ENCODE measurements at regions not wholly inside any gene's neighbourhood (a gene's known extent, or its start where the extent isn't known, plus 50 kb on each side); places are given as distances from the start of the nearest gene placed in this dataset.

DNA sequence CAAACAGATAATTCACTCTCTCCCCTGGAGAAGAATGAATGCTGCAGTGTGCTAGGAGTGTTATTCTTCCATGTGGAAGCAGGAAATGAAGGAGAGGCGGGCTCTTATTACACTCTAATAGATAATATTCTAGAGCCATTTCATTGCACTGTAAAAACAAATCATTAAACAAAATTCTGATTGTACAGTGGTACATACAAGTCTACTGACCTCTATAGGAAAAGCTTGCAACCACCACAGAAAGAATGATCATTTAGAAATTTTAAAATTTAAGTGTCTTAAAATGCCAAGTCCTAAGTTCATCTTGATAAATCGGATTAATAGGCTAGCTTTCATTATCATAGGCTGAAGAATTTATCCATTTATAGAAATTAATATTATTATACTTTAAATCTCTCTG lies 960.3 kb upstream of the LRRN3 start:
- Histone ChIP-seq H2AFZ (ENCODE audit: low read length) (no peak overlapping the region), H3K36me3 (ENCODE audit: low read depth, low read length) (no peaks in the 10 kb centered on the region), H3K4me3 (ENCODE audit: low read length) (no peak overlapping the region), H3K27me3 (ENCODE audit: low read length) (no peaks in the 10 kb centered on the region), H3K9me2 (replicated peaks; ENCODE audit: low read length) (no peaks in the 10 kb centered on the region), H3K79me2 (ENCODE audit: low read length) (no peaks in the 10 kb centered on the region), H3K4me1 (ENCODE audit: insufficient read depth, low read length) (no peaks in the 10 kb centered on the region), H3K4me2 (ENCODE audit: low read length) (no peak overlapping the region), H3K9ac (ENCODE audit: low read length) (no peak overlapping the region), H3K27ac (ENCODE audit: low read length) (no peak overlapping the region), H4K20me1 (ENCODE audit: low read length) (no peaks in the 10 kb centered on the region), H3K9me3 (ENCODE audit: low read length) (no peaks in the 10 kb centered on the region), H3F3A (ENCODE audit: low read length, unreplicated experiment) (no peaks in the 10 kb centered on the region)
- peak; percentile 20 for DNase-seq
- BruUV-seq (replicated peaks), result no TSS peak
- intact Hi-C loops (cut with micrococcal nuclease), result loop anchor here (1.0 kb wide), 2 partner anchors 40 to 286 kb away; no protein-coding TSS in a partner anchor
- ChIA-PET CTCF (no interaction called here), POLR2A (ENCODE audit: unreplicated experiment) (no interaction called here)
- ATAC-seq, result peak; percentile 64
- TF ChIP-seq, protein P1, sequence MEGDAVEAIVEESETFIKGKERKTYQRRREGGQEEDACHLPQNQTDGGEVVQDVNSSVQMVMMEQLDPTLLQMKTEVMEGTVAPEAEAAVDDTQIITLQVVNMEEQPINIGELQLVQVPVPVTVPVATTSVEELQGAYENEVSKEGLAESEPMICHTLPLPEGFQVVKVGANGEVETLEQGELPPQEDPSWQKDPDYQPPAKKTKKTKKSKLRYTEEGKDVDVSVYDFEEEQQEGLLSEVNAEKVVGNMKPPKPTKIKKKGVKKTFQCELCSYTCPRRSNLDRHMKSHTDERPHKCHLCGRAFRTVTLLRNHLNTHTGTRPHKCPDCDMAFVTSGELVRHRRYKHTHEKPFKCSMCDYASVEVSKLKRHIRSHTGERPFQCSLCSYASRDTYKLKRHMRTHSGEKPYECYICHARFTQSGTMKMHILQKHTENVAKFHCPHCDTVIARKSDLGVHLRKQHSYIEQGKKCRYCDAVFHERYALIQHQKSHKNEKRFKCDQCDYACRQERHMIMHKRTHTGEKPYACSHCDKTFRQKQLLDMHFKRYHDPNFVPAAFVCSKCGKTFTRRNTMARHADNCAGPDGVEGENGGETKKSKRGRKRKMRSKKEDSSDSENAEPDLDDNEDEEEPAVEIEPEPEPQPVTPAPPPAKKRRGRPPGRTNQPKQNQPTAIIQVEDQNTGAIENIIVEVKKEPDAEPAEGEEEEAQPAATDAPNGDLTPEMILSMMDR (conservative IDR thresholded peaks at IDR 0.05; ENCODE audit: low read depth, low read length), result peak; percentile 47
- TF ChIP-seq EZH2phosphoT487 (IDR thresholded peaks at IDR 0.05; ENCODE audit: borderline replicate concordance, low read length), result no peak
- TF ChIP-seq EZH2 (IDR thresholded peaks at IDR 0.05; ENCODE audit: low read length, unreplicated experiment), result no peak

DNA sequence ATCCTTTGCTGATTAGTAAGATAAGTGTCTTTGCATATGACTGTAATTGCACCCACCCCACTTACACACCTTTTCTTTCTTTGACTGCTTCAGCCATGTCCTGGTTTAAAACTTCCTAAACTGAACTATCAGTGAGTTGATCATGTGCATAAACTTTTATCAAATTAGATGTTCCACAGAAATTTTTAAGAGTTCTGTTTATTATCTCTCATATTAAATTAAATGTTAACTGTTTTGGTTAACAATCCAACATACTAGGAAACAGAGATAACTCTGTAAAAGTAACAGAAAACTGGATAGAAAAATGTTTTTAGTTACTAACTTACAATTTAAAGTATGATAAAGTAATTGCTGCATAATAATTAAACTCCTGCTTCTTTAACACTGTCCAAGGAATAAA lies 959.6 kb upstream of the LRRN3 start:
- Histone ChIP-seq H3K9ac (ENCODE audit: low read length) (no peak overlapping the region), H3K9me2 (replicated peaks; ENCODE audit: low read length) (no peaks in the 10 kb centered on the region), H3K27ac (ENCODE audit: low read length) (no peak overlapping the region), H2AFZ (ENCODE audit: low read length) (no peak overlapping the region), H3K79me2 (ENCODE audit: low read length) (no peaks in the 10 kb centered on the region), H3K4me2 (ENCODE audit: low read length) (no peak overlapping the region), H3K27me3 (ENCODE audit: low read length) (no peaks in the 10 kb centered on the region), H3K36me3 (ENCODE audit: low read depth, low read length) (no peaks in the 10 kb centered on the region), H4K20me1 (ENCODE audit: low read length) (no peaks in the 10 kb centered on the region), H3K4me1 (ENCODE audit: insufficient read depth, low read length) (no peaks in the 10 kb centered on the region), H3K4me3 (ENCODE audit: low read length) (no peak overlapping the region), H3F3A (ENCODE audit: low read length, unreplicated experiment) (no peaks in the 10 kb centered on the region), H3K9me3 (ENCODE audit: low read length) (no peaks in the 10 kb centered on the region)
- intact Hi-C loops (cut with micrococcal nuclease), result no loop called here
- DNase-seq (no peak), ATAC-seq (no peak)
- BruUV-seq (replicated peaks), result no TSS peak
- ChIA-PET CTCF (no interaction called here), POLR2A (ENCODE audit: unreplicated experiment) (no interaction called here)
- TF ChIP-seq EZH2phosphoT487 (IDR thresholded peaks at IDR 0.05; ENCODE audit: borderline replicate concordance, low read length) (no peak), EZH2 (IDR thresholded peaks at IDR 0.05; ENCODE audit: low read length, unreplicated experiment) (no peak)
- TF ChIP-seq, protein P1 (conservative IDR thresholded peaks at IDR 0.05; ENCODE audit: low read depth, low read length), result no peak

DNA sequence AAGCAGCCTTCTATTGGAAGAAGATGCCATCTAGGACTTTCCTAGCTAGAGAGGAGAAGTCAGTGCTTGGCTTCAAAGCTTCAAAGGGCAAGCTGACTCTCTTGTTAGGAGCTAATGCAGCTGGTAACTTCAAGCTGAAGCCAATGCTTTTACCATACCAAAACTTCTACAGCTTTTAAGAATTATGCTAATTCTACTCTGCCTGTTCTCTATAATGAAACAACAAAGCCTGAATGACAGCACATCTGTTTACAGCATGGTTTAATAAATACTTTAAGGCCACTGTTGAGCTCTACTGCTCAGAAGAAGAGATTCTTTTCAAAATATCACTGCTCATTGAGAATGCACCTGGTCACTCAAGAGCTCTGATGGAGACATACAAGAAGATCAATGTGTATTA lies 951.9 kb upstream of the LRRN3 start:
- ChIA-PET POLR2A (ENCODE audit: unreplicated experiment) (no interaction called here), CTCF (no interaction called here)
- BruUV-seq (replicated peaks), result no TSS peak
- no peak overlapping the region for H3K27ac ChIP-seq (ENCODE audit: low read length)
- H2AFZ ChIP-seq (ENCODE audit: low read length), result no peak overlapping the region
- no peaks in the 10 kb centered on the region for H3K9me3 ChIP-seq (ENCODE audit: low read length)
- TF ChIP-seq EZH2phosphoT487 (IDR thresholded peaks at IDR 0.05; ENCODE audit: borderline replicate concordance, low read length) (no peak), EZH2 (IDR thresholded peaks at IDR 0.05; ENCODE audit: low read length, unreplicated experiment) (no peak)
- TF ChIP-seq, protein P1 (conservative IDR thresholded peaks at IDR 0.05; ENCODE audit: low read depth, low read length), result no peak
- no peak overlapping the region for H3K4me2 ChIP-seq (ENCODE audit: low read length)
- H3F3A ChIP-seq (ENCODE audit: low read length, unreplicated experiment), result no peaks in the 10 kb centered on the region
- intact Hi-C loops (cut with micrococcal nuclease), result no loop called here
- H4K20me1 ChIP-seq (ENCODE audit: low read length), result no peaks in the 10 kb centered on the region
- H3K79me2 ChIP-seq (ENCODE audit: low read length), result no peaks in the 10 kb centered on the region
- DNase-seq, result no peak
- no peaks in the 10 kb centered on the region for H3K9me2 ChIP-seq (replicated peaks; ENCODE audit: low read length)
- H3K27me3 ChIP-seq (ENCODE audit: low read length), result no peaks in the 10 kb centered on the region
- no peak for ATAC-seq
- H3K4me1 ChIP-seq (ENCODE audit: insufficient read depth, low read length), result no peaks in the 10 kb centered on the region
- no peaks in the 10 kb centered on the region for H3K36me3 ChIP-seq (ENCODE audit: low read depth, low read length)
- no peak overlapping the region for H3K4me3 ChIP-seq (ENCODE audit: low read length)
- no peak overlapping the region for H3K9ac ChIP-seq (ENCODE audit: low read length)

All from PC-3 (cell line).